Left ventricle myocardium inferior (tissue), 1 donor: ENCODE measurements at regions not wholly inside any gene's neighbourhood (a gene's known extent, or its start where the extent isn't known, plus 50 kb on each side); places are given as distances from the start of the nearest gene placed in this dataset.

Experiments
- DNase-seq: peaks from one replicate; pipeline ENCODE4 v3.0.0-alpha.2; 2020
- H3K27ac ChIP-seq: fragments of 200-600 bp; replicated peaks from 2 replicates; pipeline ENCODE4 v1.8.0; 2021
- H3K27me3 ChIP-seq: fragments of 200-600 bp; 2 replicates; pipeline ENCODE4 v1.8.0; 2021; ENCODE audit warnings: low read depth
- H3K36me3 ChIP-seq: fragments of 200-600 bp; 2 replicates; pipeline ENCODE4 v1.8.0; 2021
- H3K4me1 ChIP-seq: fragments of 200-600 bp; 2 replicates; pipeline ENCODE4 v1.8.0; 2021
- H3K4me3 ChIP-seq: fragments of 200-600 bp; 2 replicates; pipeline ENCODE4 v1.8.0; 2021; ENCODE audit warnings: mild to moderate bottlenecking, moderate library complexity
- H3K9me3 ChIP-seq: fragments of 200-600 bp; replicated peaks from 2 replicates; pipeline ENCODE4 v1.8.0; 2021
- intact Hi-C: fragments of 100-400 bp; cut with micrococcal nuclease; formaldehyde crosslinking; loops from one replicate; pipeline ENCODE4 v1.11.0; 2022
- TF ChIP-seq, protein P1 (sequence below): fragments of 200-600 bp; IDR thresholded peaks from 2 replicates; pipeline ENCODE4 v1.8.0; 2021; ENCODE audit warnings: antibody characterized with exemption, mild to moderate bottlenecking, borderline replicate concordance
- donor health status: DM: no; HTN: yes; CAD: no; lungs with severe emphysema.

DNA sequence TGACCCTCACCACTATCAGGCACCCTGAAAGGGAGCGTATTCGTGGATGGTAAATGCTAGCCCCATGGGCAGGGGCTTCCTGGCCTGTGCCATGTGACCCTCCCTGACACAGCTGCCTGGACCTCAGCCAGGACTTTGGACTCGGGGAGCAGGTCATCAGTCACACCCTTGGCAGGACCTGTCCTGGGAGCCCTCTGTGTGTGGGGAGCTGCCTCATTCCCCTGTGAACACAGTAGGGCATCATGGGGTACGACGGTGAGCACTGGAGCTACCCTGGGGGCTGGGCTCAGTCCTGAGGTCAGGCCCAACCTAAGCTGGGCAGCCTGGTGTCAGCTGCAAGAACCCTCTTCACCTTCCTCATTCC is 129.3 kb upstream of the FAM20C start:
- Histone ChIP-seq H3K9me3 (no peaks in the 10 kb centered on the region), H3K36me3 (no peaks in the 10 kb centered on the region), H3K27me3 (no peaks in the 10 kb centered on the region), H3K27ac (no peak overlapping the region), H3K4me3 (no peak overlapping the region), H3K4me1 (peaks cover 18% of the 10 kb centered on the region)
- intact Hi-C loops: no loop called here
- no peak for DNase-seq
- TF ChIP-seq, protein P1, sequence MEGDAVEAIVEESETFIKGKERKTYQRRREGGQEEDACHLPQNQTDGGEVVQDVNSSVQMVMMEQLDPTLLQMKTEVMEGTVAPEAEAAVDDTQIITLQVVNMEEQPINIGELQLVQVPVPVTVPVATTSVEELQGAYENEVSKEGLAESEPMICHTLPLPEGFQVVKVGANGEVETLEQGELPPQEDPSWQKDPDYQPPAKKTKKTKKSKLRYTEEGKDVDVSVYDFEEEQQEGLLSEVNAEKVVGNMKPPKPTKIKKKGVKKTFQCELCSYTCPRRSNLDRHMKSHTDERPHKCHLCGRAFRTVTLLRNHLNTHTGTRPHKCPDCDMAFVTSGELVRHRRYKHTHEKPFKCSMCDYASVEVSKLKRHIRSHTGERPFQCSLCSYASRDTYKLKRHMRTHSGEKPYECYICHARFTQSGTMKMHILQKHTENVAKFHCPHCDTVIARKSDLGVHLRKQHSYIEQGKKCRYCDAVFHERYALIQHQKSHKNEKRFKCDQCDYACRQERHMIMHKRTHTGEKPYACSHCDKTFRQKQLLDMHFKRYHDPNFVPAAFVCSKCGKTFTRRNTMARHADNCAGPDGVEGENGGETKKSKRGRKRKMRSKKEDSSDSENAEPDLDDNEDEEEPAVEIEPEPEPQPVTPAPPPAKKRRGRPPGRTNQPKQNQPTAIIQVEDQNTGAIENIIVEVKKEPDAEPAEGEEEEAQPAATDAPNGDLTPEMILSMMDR: no peak

DNA sequence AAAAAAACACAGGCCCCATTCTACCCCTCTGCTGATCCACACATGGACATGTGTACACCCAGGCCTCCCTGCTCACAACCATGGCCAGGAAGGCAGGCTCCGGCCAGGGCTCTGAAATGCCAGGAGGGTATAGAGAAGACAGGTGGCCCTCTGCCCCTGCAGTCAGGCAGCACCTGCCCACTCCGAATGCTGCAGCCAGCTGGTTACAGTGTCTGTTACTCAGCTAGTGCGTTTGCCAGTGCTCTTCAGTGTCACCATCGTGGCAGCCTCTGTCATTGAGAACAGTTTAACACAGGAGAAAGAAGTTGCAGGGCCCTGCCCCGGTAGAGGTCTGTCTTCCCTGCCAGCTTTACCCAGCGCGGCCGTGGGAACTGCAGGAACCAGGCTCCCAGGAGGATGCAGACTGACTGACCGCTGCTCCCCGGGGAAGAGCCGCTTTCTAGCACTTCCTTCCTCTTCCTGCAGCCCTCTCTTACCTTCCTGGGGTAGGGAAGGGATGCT is 128.8 kb upstream of the FAM20C start:
- H3K4me3 ChIP-seq: no peak overlapping the region
- intact Hi-C loops: no loop called here
- H3K9me3 ChIP-seq: no peaks in the 10 kb centered on the region
- peaks cover 18% of the 10 kb centered on the region for H3K4me1 ChIP-seq
- no peak overlapping the region for H3K27ac ChIP-seq
- no peaks in the 10 kb centered on the region for H3K36me3 ChIP-seq
- H3K27me3 ChIP-seq: no peaks in the 10 kb centered on the region
- TF ChIP-seq, protein P1: no peak
- DNase-seq: peak; percentile 37

DNA sequence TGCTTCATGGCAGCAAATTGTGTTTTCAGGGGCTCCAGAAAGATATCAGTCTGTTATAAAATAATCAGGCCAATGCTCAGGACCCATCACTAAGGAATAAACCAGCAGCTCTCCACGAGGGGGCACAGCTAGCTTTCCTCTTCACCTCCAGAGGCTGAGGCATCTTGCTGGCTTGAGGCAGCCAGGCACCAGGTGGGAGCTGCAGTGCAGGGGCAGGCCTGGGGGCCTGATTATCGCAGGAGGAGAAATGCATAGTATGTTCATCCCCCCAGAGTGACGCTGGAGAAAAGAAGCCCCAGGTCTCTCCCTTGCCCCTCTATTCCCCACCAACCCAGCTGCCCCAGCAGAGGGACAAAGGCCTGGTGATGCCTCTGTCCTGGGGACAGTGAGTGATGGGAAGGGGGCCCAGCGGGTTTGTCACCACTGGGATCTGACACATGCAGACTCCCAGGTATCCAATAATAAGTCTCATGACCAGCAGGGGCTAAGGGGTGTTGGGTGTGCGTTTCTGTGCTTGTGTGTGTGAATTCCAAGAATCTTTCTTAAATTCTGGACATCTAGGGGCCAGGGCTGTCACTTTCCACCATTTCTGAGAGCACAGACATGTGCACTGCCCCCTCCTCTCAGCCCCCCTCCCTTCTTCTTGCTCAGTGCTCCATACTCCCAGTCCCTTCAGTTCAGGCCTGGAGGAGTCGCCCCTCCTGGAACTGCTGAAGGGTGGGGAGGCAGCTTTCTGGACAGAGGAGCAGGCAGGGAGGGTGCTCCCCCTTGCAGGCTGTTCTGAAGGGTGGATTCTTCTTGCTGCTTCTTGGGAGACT is 128.1 kb upstream of the FAM20C start:
- Histone ChIP-seq H3K36me3 (no peaks in the 10 kb centered on the region), H3K4me3 (no peak overlapping the region), H3K4me1 (peaks cover 18% of the 10 kb centered on the region), H3K27me3 (no peaks in the 10 kb centered on the region), H3K27ac (peak overlapping the region; percentile 40), H3K9me3 (no peaks in the 10 kb centered on the region)
- intact Hi-C loops: no loop called here
- TF ChIP-seq, protein P1: peak; percentile 65
- DNase-seq: peak; percentile 65

DNA sequence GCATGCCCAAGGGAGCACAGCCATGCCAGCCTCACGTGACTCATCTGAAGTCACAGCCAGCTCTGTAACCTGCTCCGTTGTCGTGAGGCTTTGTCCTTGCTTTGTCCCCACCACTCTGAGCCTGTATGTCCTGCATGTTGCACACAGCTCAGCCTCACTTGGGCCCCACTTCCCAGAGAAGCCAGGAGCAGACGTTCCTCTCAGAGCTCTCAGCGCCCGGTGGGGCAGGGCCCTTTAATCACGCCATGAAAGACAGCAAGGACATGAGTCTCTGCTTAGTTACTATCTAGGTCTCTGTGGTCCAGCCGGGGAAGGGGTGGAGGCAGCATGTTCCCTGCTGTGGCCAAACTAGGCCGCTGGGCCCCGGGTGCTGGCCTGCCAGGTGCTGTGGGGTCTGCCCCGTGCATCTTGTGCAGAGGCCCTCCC is 127.4 kb upstream of the FAM20C start:
- no peak for DNase-seq
- Histone ChIP-seq H3K9me3 (no peaks in the 10 kb centered on the region), H3K27ac (peak overlapping the region; percentile 40), H3K4me3 (no peak overlapping the region), H3K36me3 (no peaks in the 10 kb centered on the region), H3K27me3 (no peaks in the 10 kb centered on the region), H3K4me1 (peaks cover 18% of the 10 kb centered on the region)
- TF ChIP-seq, protein P1: no peak
- intact Hi-C loops: no loop called here

DNA sequence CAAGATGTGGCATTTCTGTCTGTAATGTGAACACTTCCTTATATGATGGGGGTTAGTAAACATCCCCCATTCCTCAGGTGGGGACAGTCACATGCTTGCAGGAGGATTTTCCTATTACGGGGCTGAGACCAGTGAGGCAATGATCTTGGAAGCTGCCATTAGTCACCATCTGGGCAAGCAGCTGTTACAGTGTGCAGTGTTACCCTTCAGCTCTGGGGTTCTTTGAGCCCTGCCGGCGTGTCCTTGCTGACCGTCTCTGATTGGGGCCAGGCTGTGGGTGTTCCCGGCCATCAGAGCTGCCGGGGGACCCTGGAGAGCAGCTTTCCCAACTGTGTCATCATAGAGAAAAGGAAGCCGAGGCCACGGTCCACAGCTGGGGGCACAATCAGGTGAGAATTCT is 126.8 kb upstream of the FAM20C start:
- intact Hi-C loops: no loop called here
- Histone ChIP-seq H3K4me3 (no peak overlapping the region), H3K27ac (no peak overlapping the region), H3K36me3 (no peaks in the 10 kb centered on the region), H3K9me3 (no peaks in the 10 kb centered on the region), H3K4me1 (peaks cover 18% of the 10 kb centered on the region), H3K27me3 (no peaks in the 10 kb centered on the region)
- no peak for DNase-seq
- TF ChIP-seq, protein P1: no peak
